Cortex of kidney (tissue), 1 donor: ENCODE measurements at regions not wholly inside any gene's neighbourhood (a gene's known extent, or its start where the extent isn't known, plus 50 kb on each side); places are given as distances from the start of the nearest gene placed in this dataset.
"Not testable (repeated sequence)": the region's sequence is repeated elsewhere in the genome, so short reads cannot be mapped to it uniquely, and the experiment has no call there.

Experiments used
- DNase-seq: peaks from one replicate; lab custom pipeline; 2025; lab: John Stamatoyannopoulos, UW

- DNase-seq, result no peak
These were observed 1617.8 kb upstream of the FLRT2 start for GRCh38 chr14:83912032-83912642.

DNA sequence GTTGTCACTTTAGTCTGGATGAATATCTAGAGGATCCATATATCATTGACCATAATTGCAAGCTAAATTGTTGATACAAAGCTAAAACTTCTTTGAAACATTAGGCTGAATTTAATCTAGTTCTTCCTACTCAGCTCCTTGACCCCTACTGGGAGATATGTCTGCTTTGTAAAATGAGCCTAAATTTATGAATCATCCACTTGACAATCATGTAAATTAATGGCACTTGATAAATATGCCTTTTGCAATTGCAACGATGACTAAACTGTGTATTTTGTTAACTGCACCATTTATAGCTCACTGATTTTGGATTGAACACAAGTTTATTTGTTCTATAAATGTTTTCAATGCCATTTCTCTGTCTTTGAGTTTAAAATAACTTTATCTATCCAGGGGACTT is 1616.5 kb upstream of the FLRT2 start:
- DNase-seq, result no peak

DNA sequence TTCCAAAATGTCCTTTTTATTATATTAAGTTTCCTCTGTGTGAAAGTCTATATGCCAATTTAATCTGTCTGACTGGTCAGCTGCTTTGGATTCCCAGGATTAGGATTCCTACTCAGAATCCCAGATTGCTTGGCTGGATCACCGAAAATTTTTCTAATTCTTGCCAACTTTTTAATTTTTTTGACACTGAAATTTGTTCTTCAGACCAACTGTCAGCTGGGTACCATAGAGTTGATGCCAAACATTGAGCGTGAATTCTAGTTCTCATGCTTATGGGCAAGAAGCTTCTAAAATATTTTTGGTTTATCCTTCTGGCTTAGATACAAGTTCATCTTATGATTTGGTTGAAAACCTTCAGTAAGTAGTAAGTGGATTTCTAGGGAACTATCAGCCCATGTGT is 1611.4 kb upstream of the FLRT2 start:
- DNase-seq, result no peak

DNA sequence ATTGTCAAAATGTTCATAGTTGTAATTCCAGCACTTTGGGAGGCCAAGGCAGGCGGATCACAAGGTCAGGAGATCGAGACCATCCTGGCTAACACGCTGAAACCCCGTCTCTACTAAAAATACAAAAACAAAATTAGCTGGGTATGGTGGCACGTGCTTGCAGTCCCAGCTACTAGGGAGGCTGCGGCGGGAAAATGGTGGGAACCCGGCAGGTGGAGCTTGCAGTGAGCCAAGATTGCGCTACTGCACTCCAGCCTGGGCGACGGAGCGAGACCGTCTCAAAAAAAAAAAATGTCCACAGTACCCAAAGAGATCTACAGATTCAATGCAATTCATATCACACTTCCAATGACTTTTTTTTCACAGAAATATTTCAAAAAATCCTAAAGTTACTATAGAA is 1610.3 kb upstream of the FLRT2 start:
- DNase-seq, result not testable (repeated sequence)

DNA sequence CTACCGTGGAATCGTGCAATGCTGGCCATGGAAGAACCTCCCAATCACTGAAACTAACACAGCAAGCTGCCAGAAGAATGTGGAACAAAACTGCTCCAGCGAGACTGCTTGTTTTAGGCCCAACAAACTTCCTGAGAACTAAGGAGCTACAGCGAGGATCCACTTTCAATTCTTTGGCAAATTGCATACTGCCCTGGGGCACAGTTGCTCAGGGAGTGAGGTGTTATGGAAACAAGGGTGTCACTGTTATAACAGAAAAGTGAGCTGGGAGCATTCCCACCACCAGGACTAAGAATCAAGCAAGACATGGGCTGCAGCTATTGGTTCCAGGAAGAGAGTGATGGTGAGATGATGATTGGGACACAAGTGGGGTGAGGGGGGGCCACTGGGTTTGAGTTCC is 1606.1 kb upstream of the FLRT2 start:
- DNase-seq, result no peak

GRCh38 chr14:83924259-83924658 is 1605.7 kb upstream of the FLRT2 start:
- DNase-seq, result no peak

GRCh38 chr14:83940253-83940652 is 1589.7 kb upstream of the FLRT2 start:
- no peak for DNase-seq

DNA sequence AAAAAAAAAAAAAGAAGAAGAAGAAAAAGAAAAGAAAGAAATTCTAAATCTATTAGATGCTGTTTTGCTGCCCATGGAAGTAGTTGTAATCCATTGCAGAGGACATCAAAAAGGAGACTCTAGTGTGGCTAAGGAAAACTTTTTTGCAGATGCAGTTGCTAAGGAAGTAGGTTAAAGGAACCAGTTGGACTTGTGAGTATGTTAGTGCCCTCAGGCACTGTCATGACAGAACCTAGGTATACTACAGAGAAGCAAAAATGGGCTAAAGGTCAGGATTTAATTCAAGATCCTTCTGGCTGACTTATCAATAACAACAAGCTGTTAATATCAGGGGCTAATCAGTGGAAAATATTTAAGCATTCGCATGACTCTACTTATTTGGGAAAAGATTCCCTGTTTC is 1571.6 kb upstream of the FLRT2 start:
- DNase-seq, result no peak

DNA sequence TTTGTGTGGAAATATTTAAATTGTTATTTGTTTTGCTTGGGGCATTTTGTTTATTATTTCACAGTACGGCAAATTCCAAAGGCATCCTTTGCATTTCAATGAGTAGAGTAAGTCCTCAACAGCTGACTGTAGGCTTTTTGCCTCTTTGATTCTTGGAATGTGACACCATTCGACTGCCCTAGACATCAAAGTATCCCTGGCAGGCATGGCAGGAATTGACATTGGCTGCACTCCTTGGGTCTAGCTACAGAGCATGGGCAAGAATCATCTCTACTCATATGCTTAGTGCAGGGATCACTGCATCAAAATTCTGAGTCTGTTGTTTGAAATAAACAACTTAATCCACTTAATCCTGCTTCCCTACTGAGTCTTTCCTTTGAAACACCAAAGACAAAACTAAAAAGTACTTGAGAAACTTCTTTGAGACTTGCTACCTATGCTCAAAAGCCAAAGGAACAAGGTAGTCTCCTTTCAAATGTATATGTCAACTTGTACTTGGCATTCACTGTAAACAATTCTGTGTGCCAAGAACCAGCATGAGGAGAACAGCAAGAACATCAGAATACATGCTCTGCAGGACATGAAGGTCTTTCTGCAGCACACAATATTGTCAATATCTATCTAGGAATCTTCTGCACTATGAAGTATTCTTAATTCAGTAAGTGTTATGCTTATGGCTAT is 1569.0 kb upstream of the FLRT2 start:
- DNase-seq, result no peak

DNA sequence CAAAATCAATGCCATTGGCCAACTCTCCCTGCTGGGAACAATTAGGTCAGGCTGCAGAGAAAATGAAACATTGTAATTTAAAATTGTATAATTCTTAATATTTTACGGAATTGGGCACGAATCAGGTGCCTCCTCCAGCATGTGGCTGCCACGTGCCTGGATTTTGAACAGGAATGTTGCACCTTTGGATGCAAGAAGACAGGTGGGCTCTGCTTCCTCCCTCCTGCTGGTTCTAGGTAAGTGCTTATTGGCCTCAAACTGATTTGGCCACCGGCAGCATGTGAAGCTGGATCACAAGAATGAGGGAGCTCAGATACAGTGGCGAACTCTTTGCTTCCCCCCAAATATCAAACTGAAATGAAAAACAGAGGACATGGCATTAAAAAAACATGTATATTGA is 1559.9 kb upstream of the FLRT2 start:
- no peak for DNase-seq

DNA sequence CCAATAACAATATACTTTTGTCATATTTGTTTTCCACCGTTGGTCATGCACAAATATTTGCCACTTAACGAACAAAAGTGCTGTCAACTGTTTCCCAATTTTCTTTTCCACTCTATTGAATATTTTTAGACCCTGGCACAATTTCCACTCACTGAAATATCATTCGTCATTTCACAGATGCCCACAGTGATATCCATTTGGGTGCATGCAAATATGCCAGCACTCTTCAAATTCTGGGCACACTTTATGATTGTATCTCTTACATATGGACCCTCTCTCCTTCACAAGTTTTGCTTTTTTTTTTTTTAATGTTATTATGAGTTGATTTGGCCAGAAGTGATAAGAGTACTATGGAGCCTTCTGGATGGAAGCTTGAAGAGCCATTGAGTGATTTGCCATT is 1557.3 kb upstream of the FLRT2 start:
- no peak for DNase-seq

DNA sequence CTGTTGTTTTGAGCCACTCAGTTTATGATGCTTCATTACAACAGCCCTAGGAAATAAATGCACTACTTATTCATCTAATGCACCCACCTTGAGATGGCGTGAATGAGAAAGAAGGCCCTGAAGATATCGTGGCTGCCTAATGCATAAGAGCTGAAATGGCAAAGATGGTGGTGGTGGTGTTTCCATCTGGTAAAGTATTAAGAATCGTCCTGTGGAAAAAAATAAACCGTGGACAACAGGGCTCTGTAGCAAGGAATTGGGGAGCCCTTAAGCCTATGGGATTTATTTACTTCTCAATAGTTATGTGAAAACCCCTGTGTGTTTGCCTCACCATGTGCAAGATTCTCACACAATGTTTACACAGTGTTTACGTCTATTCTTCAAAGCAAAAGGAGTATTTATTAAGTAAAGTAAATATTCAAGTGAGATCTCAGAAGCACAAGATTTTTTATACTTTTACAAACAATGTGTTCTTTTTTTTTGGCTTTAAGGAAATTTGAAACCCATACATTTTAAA is 1555.2 kb upstream of the FLRT2 start:
- no peak for DNase-seq

DNA sequence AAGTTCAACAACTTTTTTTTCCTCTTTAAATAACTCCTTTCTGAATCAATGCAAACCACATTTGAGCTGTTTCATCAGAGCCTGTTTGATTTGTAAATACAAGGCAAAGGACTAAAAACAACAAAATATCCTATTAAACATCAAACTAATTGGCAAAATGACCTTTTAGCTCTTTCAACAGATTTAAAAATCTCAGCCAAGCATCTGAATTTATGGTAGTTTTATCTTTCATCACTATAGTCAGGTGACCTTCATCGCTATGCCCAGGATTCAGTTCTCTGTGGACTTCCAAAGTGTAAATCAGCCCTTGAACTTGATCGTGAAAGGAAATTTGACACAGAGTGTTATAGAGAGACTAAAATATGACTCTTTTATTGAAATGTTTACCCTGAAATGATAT is 1554.5 kb upstream of the FLRT2 start:
- DNase-seq, result no peak

- DNase-seq, result no peak
These were observed 1553.8 kb upstream of the FLRT2 start for GRCh38 chr14:83975841-83976770.

- DNase-seq, result no peak
These were observed 1552.4 kb upstream of the FLRT2 start for GRCh38 chr14:83977583-83977982.

- DNase-seq, result not testable (repeated sequence)
These were observed 1548.2 kb upstream of the FLRT2 start for GRCh38 chr14:83981676-83982258.

DNA sequence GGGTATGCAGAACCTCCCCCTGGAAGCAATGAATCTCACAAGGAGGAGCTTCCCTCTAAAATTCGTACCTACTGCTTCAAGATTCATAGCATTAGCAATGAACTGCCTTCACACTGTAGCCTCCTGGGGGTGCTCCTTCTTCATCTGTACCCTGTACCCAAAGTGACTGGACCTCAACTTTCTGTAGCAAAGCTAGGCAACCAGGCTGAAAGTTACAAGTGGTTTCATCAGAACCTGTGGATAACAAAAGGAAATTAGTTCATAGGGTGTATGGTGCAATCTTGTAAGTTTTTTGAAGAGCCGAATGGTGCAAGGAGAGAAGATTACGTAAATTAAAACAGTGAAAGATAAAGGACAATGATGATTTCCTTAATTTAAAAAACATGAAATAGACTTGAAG is 1541.7 kb upstream of the FLRT2 start:
- DNase-seq, result no peak

DNA sequence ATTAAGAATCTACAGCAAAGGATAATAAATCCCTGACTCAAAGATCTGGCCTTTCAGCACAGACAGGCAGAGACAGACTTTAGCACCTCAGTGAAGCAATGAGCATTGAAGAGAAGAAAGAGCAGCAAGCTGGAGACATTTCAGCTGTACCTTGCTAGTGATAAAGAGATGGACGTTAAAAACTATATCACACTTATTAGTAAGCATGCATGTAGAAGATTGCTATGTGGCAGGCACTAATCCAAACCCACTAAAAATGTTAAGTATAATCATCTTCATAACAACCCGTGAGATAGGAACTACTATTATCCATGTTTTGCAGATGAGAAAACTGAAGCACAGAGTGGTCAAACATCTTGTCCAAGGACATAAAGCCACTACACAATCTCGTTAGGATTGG is 1538.3 kb upstream of the FLRT2 start:
- DNase-seq, result no peak

DNA sequence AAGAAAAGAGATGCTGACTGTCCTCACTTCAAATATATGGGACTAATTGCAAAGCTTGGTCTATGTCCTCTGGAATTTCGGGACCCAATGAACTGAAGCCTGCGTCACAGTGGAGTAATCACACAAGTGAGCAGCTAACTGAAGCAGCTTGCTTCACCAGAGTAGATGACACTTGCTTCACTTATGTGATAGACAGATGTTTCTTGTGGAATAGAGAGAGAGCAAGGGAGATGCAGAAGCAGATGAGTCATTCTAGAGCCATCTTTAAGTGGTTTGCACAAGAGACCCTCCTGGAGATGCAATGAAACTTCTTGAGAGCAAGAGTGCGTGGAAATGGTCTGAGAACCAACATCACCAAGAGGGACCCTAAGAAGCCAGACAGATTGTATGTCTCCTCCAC is 1537.1 kb upstream of the FLRT2 start:
- DNase-seq, result no peak

DNA sequence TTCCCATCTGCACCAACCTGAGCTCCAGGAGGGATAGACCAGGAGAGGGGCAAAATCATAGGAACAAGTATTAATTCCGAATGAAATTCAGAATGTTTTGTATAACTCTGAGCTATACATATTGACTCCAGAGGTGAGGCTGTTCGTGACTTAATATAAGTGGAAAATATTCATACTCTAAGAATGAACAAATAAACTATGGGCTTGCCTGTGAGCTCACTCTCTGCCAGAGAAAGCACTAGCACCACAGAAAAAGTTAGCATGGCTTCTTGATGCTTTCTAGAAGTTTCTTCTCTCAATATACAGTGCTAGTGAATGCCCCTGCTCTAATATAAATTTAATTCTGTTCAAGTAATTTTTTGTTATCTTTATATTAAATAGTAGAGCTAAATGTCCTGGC is 1536.4 kb upstream of the FLRT2 start:
- DNase-seq, result no peak

DNA sequence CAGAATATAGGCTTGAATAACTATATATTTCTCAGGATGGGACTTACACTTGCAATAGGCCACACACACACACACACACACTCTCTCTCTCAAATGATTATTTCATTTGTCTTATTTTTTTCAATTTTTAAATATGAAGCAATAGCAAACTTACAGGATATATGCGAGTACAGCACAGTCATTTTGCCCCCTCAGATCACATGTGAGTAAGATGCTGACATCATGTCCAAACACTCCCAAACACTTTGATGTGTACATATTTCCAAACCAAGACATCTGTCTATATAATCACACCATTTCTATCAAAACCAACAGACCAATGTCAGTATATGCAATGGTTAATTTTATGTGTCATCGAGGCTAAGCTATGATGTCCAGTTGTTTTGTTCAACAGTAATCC is 1535.9 kb upstream of the FLRT2 start:
- DNase-seq, result no peak

- no peak for DNase-seq
These were observed 1528.9 kb upstream of the FLRT2 start for GRCh38 chr14:84001023-84001422.
